SK-N-MC (cell line): ENCODE measurements at regions not wholly inside any gene's neighbourhood (a gene's known extent, or its start where the extent isn't known, plus 50 kb on each side); places are given as distances from the start of the nearest gene placed in this dataset.

Experiments
- EZH2 ChIP-seq: fragments of 200-600 bp; sonication (generic); IDR thresholded peaks from one replicate; pipeline ENCODE4 v1.6.1; 2017; ENCODE audit warnings: antibody characterized with exemption
- FOXP2 ChIP-seq: optimal IDR thresholded peaks from 2 replicates; pipeline ENCODE3; 2011; ENCODE audit warnings: mild to moderate bottlenecking, moderate library complexity; ENCODE audit not compliant: insufficient read depth; ENCODE audit errors: extremely low read length, control extremely low read depth

DNA sequence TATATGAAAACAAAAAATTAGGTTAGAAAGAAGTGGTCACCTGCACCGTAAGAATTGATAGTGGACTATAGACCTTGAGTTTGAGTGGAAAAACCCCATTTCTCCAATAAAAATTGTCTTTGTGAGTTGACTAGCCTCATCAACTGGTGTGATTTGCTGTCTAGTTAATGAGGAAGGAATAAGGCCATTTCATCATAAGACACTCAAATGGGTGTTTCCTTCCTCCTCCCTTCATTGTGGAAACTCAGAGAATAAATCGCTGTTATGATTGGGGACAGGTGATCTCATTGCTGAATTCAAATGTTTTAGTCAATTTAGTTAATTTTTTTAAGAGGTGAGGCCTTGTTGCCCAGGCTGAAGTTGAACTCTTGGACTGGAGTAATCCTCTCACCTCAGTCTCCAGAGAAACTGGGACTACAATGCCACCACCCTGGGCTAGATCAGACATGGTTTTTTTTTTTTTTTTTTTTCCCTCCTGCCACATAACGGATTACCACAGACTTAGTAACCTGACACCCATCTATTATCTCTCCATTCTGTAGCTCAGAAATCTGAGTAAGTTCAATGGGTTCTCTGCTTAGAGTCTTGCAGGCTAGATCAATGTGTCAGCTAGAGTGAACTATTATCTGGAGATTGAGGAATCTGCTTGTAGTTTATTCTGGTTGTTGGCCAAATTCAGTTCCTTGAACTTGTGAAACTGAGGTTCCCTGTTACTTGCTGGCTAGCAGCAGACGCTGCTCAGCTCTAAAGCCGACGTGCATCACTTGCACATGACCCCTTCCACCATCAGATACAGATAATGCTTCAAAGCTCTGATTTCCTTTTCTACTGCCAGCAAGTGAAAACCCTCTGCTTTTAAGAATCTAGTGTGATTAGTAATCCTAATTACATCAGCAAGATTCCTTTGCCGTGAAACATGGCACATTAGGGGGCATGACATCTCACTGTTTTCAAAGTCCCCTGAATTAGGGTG is 663.8 kb upstream of the CDH9 start:
- TF ChIP-seq EZH2 (no peak), FOXP2 (no peak)
